Epithelial cell of esophagus (primary cell): ENCODE measurements at regions not wholly inside any gene's neighbourhood (a gene's known extent, or its start where the extent isn't known, plus 50 kb on each side); places are given as distances from the start of the nearest gene placed in this dataset.

ENCODE experiments used
- DNase-seq: peaks from one replicate; pipeline ENCODE4 v3.0.0; 2010; ENCODE audit warnings: low read depth
- H3K4me3 ChIP-seq: 2 replicates; pipeline ENCODE4 v1.5.1; 2011; ENCODE audit warnings: mild to moderate bottlenecking, low read length, control low read depth
- CTCF ChIP-seq: IDR thresholded peaks from 2 replicates; pipeline ENCODE4 v1.5.1; 2011; ENCODE audit warnings: low read depth, mild to moderate bottlenecking, low read length, control low read depth, inconsistent platforms; ENCODE audit not compliant: insufficient read depth; ENCODE audit errors: missing control alignments

GRCh38 chr13:91169321-91170050 lies 178.0 kb upstream of the MIR17HG start:
- DNase-seq = peak; percentile 13
- no peak for TF ChIP-seq CTCF
- no peak overlapping the region for H3K4me3 ChIP-seq

GRCh38 chr13:91172160-91172559 lies 175.3 kb upstream of the MIR17HG start:
- DNase-seq = no peak
- H3K4me3 ChIP-seq = no peak overlapping the region
- TF ChIP-seq CTCF = no peak

- TF ChIP-seq CTCF = no peak
- peak overlapping the region; percentile 32 for H3K4me3 ChIP-seq
- no peak for DNase-seq
Measured at GRCh38 chr13:91174886-91175501, 172.5 kb upstream of the MIR17HG start.

- no peak overlapping the region for H3K4me3 ChIP-seq
- no peak for DNase-seq
- TF ChIP-seq CTCF = no peak
Measured at GRCh38 chr13:91178099-91178498, 169.4 kb upstream of the MIR17HG start.

GRCh38 chr13:91181892-91182291 lies 165.6 kb upstream of the MIR17HG start:
- no peak for TF ChIP-seq CTCF
- DNase-seq = no peak
- H3K4me3 ChIP-seq = no peak overlapping the region

- H3K4me3 ChIP-seq = no peak overlapping the region
- TF ChIP-seq CTCF = no peak
- DNase-seq = no peak
Measured at GRCh38 chr13:91184244-91184926, 163.1 kb upstream of the MIR17HG start.
